ENCODE measurements at regions not wholly inside any gene's neighbourhood (a gene's known extent, or its start where the extent isn't known, plus 50 kb on each side); places are given as distances from the start of the nearest gene placed in this dataset.
"Not testable (repeated sequence)": the region's sequence is repeated elsewhere in the genome, so short reads cannot be mapped to it uniquely, and the experiment has no call there.

- H3K27ac ChIP-seq: no peak overlapping the region
- H4K20me1 ChIP-seq: no peaks in the 10 kb centered on the region
Observed at GRCh38 chr10:44573821-44574220, 188.9 kb upstream of the CXCL12 start.

DNA sequence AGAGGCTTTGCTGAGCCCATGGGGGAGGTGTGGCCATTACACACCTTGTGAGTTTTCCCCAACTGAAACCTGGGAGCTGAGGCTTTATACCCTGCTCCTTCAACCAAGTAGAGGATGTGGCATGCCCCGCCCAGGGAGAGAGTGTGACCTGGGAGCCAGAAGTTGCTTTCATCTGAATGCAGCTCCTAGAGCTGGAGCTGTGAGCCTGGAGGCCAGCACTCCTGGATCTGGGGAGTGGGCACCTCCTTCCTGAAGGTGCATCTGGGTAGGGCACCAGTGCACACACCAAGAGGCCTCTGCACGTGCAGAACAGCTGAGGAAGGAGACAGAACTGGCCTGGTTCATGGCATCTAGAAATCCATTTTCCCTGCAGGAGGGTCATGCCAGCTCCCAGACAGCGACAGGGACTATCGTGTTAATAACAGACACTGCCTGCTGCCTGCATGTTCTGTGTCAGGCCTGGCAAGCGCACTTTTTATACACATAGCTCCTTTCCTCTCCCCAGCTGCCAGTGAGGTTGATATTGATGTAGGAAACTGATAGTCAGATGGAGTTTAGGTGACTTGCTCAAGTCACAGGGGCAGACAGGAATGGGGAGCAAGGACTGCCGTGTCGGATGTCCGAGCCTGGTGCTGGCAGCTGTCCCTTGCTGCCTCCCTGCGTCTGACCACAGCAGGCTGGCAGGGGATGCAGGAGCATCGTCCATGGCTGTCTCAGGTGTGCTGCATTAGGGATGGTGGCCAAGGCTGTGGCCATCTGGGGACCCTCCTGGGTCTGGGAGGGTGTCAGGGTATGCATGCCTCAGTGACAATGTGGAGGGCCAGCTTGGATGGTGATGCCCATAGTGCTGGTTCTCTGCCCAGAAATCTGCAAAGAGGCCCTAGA is 189.9 kb upstream of the CXCL12 start:
- no peak for TF ChIP-seq Cebpa-rat (IDR thresholded peaks at IDR 0.05)
- H3K27me3 ChIP-seq: no peaks in the 10 kb centered on the region

More at GRCh38 chr10:44573821-44574220, 188.9 kb upstream of the CXCL12 start:
- Histone ChIP-seq H3K4me1 (no peaks in the 10 kb centered on the region), H3K27me3 (no peaks in the 10 kb centered on the region), H3K4me2 (no peak overlapping the region), H3K9ac (no peak overlapping the region), H3K9me3 (no peaks in the 10 kb centered on the region), H3K4me3 (no peak overlapping the region), H3K36me3 (no peaks in the 10 kb centered on the region)
- TF ChIP-seq Cebpa-rat (IDR thresholded peaks at IDR 0.05): no peak

GRCh38 chr10:44575601-44576380 is 190.9 kb upstream of the CXCL12 start:
- no peaks in the 10 kb centered on the region for H3K27me3 ChIP-seq
- H3K4me2 ChIP-seq: no peak overlapping the region
- no peaks in the 10 kb centered on the region for H3K9me3 ChIP-seq
- H3K4me3 ChIP-seq: no peak overlapping the region
- H3K36me3 ChIP-seq: no peaks in the 10 kb centered on the region
- no peaks in the 10 kb centered on the region for H4K20me1 ChIP-seq
- no peak overlapping the region for H3K9ac ChIP-seq
- TF ChIP-seq Cebpa-rat (IDR thresholded peaks at IDR 0.05): no peak
- H3K4me1 ChIP-seq: no peaks in the 10 kb centered on the region
- no peak overlapping the region for H3K27ac ChIP-seq

More for the DNA sequence above, 189.9 kb upstream of the CXCL12 start:
- no peaks in the 10 kb centered on the region for H3K4me1 ChIP-seq
- H3K4me3 ChIP-seq: no peak overlapping the region
- no peak overlapping the region for H3K9ac ChIP-seq
- no peaks in the 10 kb centered on the region for H3K36me3 ChIP-seq
- H4K20me1 ChIP-seq: no peaks in the 10 kb centered on the region
- H3K9me3 ChIP-seq: no peaks in the 10 kb centered on the region
- H3K27ac ChIP-seq: no peak overlapping the region
- H3K4me2 ChIP-seq: no peak overlapping the region

DNA sequence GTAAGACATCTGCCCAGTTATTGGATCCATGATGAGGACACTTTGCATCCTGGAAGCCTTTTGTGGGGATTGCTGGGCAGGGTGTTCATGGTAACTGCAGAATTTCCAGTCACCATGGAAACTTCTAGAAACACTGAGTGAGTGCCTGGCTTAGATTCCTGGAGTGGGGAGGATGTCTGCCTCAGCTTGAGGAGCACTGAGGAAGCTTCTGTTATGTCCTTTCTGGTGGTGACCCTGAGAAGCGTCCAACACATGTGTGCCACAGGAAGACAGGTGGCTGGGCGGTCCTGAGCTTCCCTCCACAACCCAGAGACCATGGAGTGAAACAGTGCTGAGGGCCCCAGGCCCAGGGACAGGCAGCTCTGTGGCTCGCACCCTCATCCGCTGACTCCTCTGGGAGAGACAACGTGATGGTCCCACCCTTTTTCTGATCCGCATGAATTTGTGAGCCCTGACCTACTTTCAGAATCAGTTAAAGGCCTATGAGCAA is 191.8 kb upstream of the CXCL12 start:
- H3K9ac ChIP-seq: no peak overlapping the region

DNA sequence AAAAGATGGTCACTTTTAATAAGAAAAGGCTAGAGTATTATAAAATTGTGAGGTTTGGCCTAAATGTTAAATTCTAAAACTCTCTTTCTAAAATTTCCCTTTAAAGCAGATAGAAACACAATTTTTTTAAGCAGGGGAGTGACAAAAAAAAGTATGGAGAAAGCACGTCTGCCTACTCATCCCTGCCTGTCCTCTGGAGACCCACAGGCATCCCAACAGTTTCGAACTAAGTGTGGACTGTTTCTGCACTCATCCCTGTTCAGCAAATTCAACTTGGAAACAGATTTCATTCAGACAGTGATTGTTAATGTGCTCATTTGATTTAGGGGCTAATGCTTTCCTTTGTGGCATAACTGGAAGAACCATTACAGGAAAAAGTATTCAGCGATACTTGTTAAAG is 192.6 kb upstream of the CXCL12 start:
- Histone ChIP-seq H3K9me3 (no peaks in the 10 kb centered on the region), H3K36me3 (no peaks in the 10 kb centered on the region), H3K4me1 (no peaks in the 10 kb centered on the region), H3K4me2 (no peak overlapping the region), H3K27ac (no peak overlapping the region), H4K20me1 (no peaks in the 10 kb centered on the region), H3K9ac (no peak overlapping the region), H3K4me3 (no peak overlapping the region), H3K27me3 (no peaks in the 10 kb centered on the region)
- TF ChIP-seq Cebpa-rat (IDR thresholded peaks at IDR 0.05): no peak

More for the DNA sequence above, 191.8 kb upstream of the CXCL12 start:
- Histone ChIP-seq H3K27ac (no peak overlapping the region), H3K9me3 (no peaks in the 10 kb centered on the region), H3K4me2 (no peak overlapping the region), H4K20me1 (no peaks in the 10 kb centered on the region), H3K36me3 (no peaks in the 10 kb centered on the region), H3K4me3 (no peak overlapping the region), H3K4me1 (no peaks in the 10 kb centered on the region), H3K27me3 (no peaks in the 10 kb centered on the region)
- no peak for TF ChIP-seq Cebpa-rat (IDR thresholded peaks at IDR 0.05)

- H3K27me3 ChIP-seq: no peaks in the 10 kb centered on the region
- no peak overlapping the region for H3K4me2 ChIP-seq
- no peak overlapping the region for H3K27ac ChIP-seq
- H3K9me3 ChIP-seq: no peaks in the 10 kb centered on the region
- H3K36me3 ChIP-seq: no peaks in the 10 kb centered on the region
- no peak overlapping the region for H3K9ac ChIP-seq
- no peaks in the 10 kb centered on the region for H3K4me1 ChIP-seq
- H4K20me1 ChIP-seq: no peaks in the 10 kb centered on the region
- no peak overlapping the region for H3K4me3 ChIP-seq
- TF ChIP-seq Cebpa-rat (IDR thresholded peaks at IDR 0.05): no peak
Observed at GRCh38 chr10:44578271-44578670, 193.4 kb upstream of the CXCL12 start.

- not testable (repeated sequence) for H3K4me1 ChIP-seq, H3K9me3 ChIP-seq, H3K27me3 ChIP-seq, H3K9ac ChIP-seq, H3K4me2 ChIP-seq, H3K27ac ChIP-seq, H3K36me3 ChIP-seq, H3K4me3 ChIP-seq, H4K20me1 ChIP-seq
Observed at GRCh38 chr10:44578963-44579362, 194.1 kb upstream of the CXCL12 start.

DNA sequence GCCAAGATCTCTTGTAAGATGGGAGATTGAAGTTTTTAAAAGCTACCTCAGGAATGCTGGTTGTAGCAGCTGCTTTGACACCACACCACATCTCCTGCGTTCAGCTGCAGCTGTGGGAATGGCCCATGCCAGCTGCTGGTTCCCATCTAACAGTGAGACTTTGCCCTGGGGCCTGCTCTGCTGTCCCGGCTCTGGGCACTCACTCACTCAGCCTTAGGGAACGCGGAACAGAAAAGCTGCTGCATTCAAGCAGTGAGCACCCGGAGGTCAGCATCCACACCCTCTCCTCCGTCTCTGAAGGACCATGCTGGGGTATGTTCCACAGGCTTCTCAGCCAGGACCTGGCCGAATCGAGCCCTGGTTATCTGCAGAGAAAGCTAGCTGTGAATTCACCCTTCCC is 197.1 kb upstream of the CXCL12 start:
- no peaks in the 10 kb centered on the region for H4K20me1 ChIP-seq
- no peaks in the 10 kb centered on the region for H3K9me3 ChIP-seq
- no peak overlapping the region for H3K9ac ChIP-seq
- H3K4me1 ChIP-seq: no peaks in the 10 kb centered on the region
- no peak overlapping the region for H3K27ac ChIP-seq
- H3K27me3 ChIP-seq: no peaks in the 10 kb centered on the region
- no peak overlapping the region for H3K4me3 ChIP-seq
- no peak overlapping the region for H3K4me2 ChIP-seq
- no peak for TF ChIP-seq Cebpa-rat (IDR thresholded peaks at IDR 0.05)
- no peaks in the 10 kb centered on the region for H3K36me3 ChIP-seq

GRCh38 chr10:44587488-44588318 is 202.8 kb upstream of the CXCL12 start:
- TF ChIP-seq Cebpa-rat (IDR thresholded peaks at IDR 0.05): no peak
- no peak overlapping the region for H3K4me3 ChIP-seq
- H4K20me1 ChIP-seq: no peaks in the 10 kb centered on the region
- no peak overlapping the region for H3K4me2 ChIP-seq
- H3K9me3 ChIP-seq: no peaks in the 10 kb centered on the region
- no peaks in the 10 kb centered on the region for H3K27me3 ChIP-seq
- no peaks in the 10 kb centered on the region for H3K36me3 ChIP-seq
- no peaks in the 10 kb centered on the region for H3K4me1 ChIP-seq
- H3K9ac ChIP-seq: no peak overlapping the region
- no peak overlapping the region for H3K27ac ChIP-seq

Measured in BLaER1 (cell line).